ENCODE measurements at regions not wholly inside any gene's neighbourhood (a gene's known extent, or its start where the extent isn't known, plus 50 kb on each side); places are given as distances from the start of the nearest gene placed in this dataset.

GRCh38 chr5:6187501-6187900 lies 190.8 kb downstream of the MED10 start:
- H3K27ac ChIP-seq (ENCODE audit: low read depth, low read length): no peak overlapping the region
- Mint-ChIP-seq H3K4me3 (ENCODE audit: unreplicated experiment) (no peak overlapping the region), H3K36me3 (ENCODE audit: low read depth, unreplicated experiment) (no peaks in the 10 kb centered on the region), H3K4me1 (ENCODE audit: low read depth, unreplicated experiment) (no peaks in the 10 kb centered on the region), H3K27ac (ENCODE audit: unreplicated experiment) (no peak overlapping the region), H3K27me3 (ENCODE audit: low read depth, unreplicated experiment) (peaks cover 22% of the 10 kb centered on the region), H3K9me3 (ENCODE audit: unreplicated experiment) (peaks cover 2% of the 10 kb centered on the region)
- no peak overlapping the region for H3K4me2 ChIP-seq (ENCODE audit: low read length)
- no peak for TF ChIP-seq EZH2 (IDR thresholded peaks at IDR 0.05; ENCODE audit: insufficient read depth, low read length)
- no peak for TF ChIP-seq CTCF (IDR thresholded peaks at IDR 0.05; ENCODE audit: insufficient read depth, low read depth, low read length)
- peaks cover 15% of the 10 kb centered on the region for H3K9me3 ChIP-seq (ENCODE audit: insufficient read depth, low read depth, low read length)
- no peak overlapping the region for H3K4me3 ChIP-seq (ENCODE audit: insufficient read depth, low read depth, low read length)
- no peak overlapping the region for H2AFZ ChIP-seq (ENCODE audit: low read depth, low read length)
- DNase-seq (ENCODE audit: low read depth) (no peak), FAIRE-seq (no peak)
- no peaks in the 10 kb centered on the region for H4K20me1 ChIP-seq (ENCODE audit: insufficient read depth, low read length)
- no peaks in the 10 kb centered on the region for H3K36me3 ChIP-seq (ENCODE audit: insufficient read depth, low read length)
- no peak overlapping the region for H3K9ac ChIP-seq (ENCODE audit: low read length)
- no peaks in the 10 kb centered on the region for H3K27me3 ChIP-seq (ENCODE audit: insufficient read depth, low read length)
- no peaks in the 10 kb centered on the region for H3K79me2 ChIP-seq (ENCODE audit: insufficient read depth, low read length)
- no peaks in the 10 kb centered on the region for H3K4me1 ChIP-seq (ENCODE audit: insufficient read depth, low read length)

- FAIRE-seq: no peak
- TF ChIP-seq CTCF (IDR thresholded peaks at IDR 0.05; ENCODE audit: insufficient read depth, low read depth, low read length) (no peak), EZH2 (IDR thresholded peaks at IDR 0.05; ENCODE audit: insufficient read depth, low read length) (no peak)
Observed at GRCh38 chr5:6185574-6185973, 192.8 kb downstream of the MED10 start.

GRCh38 chr5:6184481-6184880 lies 193.9 kb downstream of the MED10 start:
- FAIRE-seq: no peak
- H3K4me3 Mint-ChIP-seq (ENCODE audit: unreplicated experiment): no peak overlapping the region

More at GRCh38 chr5:6185574-6185973, 192.8 kb downstream of the MED10 start:
- Histone ChIP-seq H3K36me3 (ENCODE audit: insufficient read depth, low read length) (no peaks in the 10 kb centered on the region), H3K4me1 (ENCODE audit: insufficient read depth, low read length) (no peaks in the 10 kb centered on the region), H3K9ac (ENCODE audit: low read length) (no peak overlapping the region), H3K79me2 (ENCODE audit: insufficient read depth, low read length) (no peaks in the 10 kb centered on the region), H3K27ac (ENCODE audit: low read depth, low read length) (no peak overlapping the region), H3K27me3 (ENCODE audit: insufficient read depth, low read length) (no peaks in the 10 kb centered on the region), H3K4me2 (ENCODE audit: low read length) (no peak overlapping the region), H3K4me3 (ENCODE audit: insufficient read depth, low read depth, low read length) (no peak overlapping the region), H4K20me1 (ENCODE audit: insufficient read depth, low read length) (no peaks in the 10 kb centered on the region), H3K9me3 (ENCODE audit: insufficient read depth, low read depth, low read length) (peaks cover 19% of the 10 kb centered on the region), H2AFZ (ENCODE audit: low read depth, low read length) (no peak overlapping the region)
- Mint-ChIP-seq H3K36me3 (ENCODE audit: low read depth, unreplicated experiment) (no peaks in the 10 kb centered on the region), H3K9me3 (ENCODE audit: unreplicated experiment) (peaks cover 2% of the 10 kb centered on the region), H3K27me3 (ENCODE audit: low read depth, unreplicated experiment) (peaks cover 38% of the 10 kb centered on the region), H3K27ac (ENCODE audit: unreplicated experiment) (no peak overlapping the region), H3K4me3 (ENCODE audit: unreplicated experiment) (no peak overlapping the region), H3K4me1 (ENCODE audit: low read depth, unreplicated experiment) (no peaks in the 10 kb centered on the region)
- no peak for DNase-seq (ENCODE audit: low read depth)

More at GRCh38 chr5:6184481-6184880, 193.9 kb downstream of the MED10 start:
- Histone ChIP-seq H3K27ac (ENCODE audit: low read depth, low read length) (no peak overlapping the region), H3K79me2 (ENCODE audit: insufficient read depth, low read length) (no peaks in the 10 kb centered on the region), H3K27me3 (ENCODE audit: insufficient read depth, low read length) (no peaks in the 10 kb centered on the region), H3K4me2 (ENCODE audit: low read length) (no peak overlapping the region), H3K9me3 (ENCODE audit: insufficient read depth, low read depth, low read length) (peaks cover 19% of the 10 kb centered on the region), H2AFZ (ENCODE audit: low read depth, low read length) (no peak overlapping the region), H3K9ac (ENCODE audit: low read length) (no peak overlapping the region), H3K4me1 (ENCODE audit: insufficient read depth, low read length) (no peaks in the 10 kb centered on the region), H3K4me3 (ENCODE audit: insufficient read depth, low read depth, low read length) (no peak overlapping the region), H4K20me1 (ENCODE audit: insufficient read depth, low read length) (no peaks in the 10 kb centered on the region), H3K36me3 (ENCODE audit: insufficient read depth, low read length) (no peaks in the 10 kb centered on the region)
- H3K4me1 Mint-ChIP-seq (ENCODE audit: low read depth, unreplicated experiment): no peaks in the 10 kb centered on the region
- no peak overlapping the region for H3K27ac Mint-ChIP-seq (ENCODE audit: unreplicated experiment)
- no peak for DNase-seq (ENCODE audit: low read depth)
- no peaks in the 10 kb centered on the region for H3K36me3 Mint-ChIP-seq (ENCODE audit: low read depth, unreplicated experiment)
- H3K27me3 Mint-ChIP-seq (ENCODE audit: low read depth, unreplicated experiment): peaks cover 43% of the 10 kb centered on the region
- peaks cover 2% of the 10 kb centered on the region for H3K9me3 Mint-ChIP-seq (ENCODE audit: unreplicated experiment)
- TF ChIP-seq CTCF (IDR thresholded peaks at IDR 0.05; ENCODE audit: insufficient read depth, low read depth, low read length) (no peak), EZH2 (IDR thresholded peaks at IDR 0.05; ENCODE audit: insufficient read depth, low read length) (no peak)
